ENCODE measurements at regions not wholly inside any gene's neighbourhood (a gene's known extent, or its start where the extent isn't known, plus 50 kb on each side); places are given as distances from the start of the nearest gene placed in this dataset.
A peak's percentile ranks its signal among the peaks of the same experiment; 100 is the strongest.
"Not testable (repeated sequence)": the region's sequence is repeated elsewhere in the genome, so short reads cannot be mapped to it uniquely, and the experiment has no call there.

DNA sequence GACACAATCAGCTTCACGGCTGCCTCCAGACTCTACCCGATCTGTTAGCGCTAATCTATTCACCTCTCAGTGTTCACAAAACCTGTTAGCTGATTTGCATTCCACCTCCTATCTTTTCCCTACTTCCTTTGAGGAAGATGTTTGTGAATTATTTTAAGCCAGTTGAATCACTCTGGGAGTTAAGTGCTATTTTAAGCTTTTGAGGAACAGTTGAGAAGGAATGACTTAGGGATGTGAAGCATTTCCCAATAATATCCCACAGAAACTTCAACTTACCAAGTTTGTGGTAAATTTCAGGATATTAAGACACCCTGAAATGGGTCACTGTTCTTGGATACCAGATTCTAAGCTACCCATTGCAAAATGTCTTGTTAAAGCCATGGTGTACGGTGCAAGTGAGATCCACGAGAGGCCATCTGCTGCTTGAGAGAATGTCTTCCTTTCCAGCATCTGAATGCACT, 145.2 kb upstream of the CITED2 start:
- no peaks in the 10 kb centered on the region for H3K27me3 Mint-ChIP-seq
- peak overlapping the region; percentile 63 for H3K27ac Mint-ChIP-seq
- intact Hi-C loops (cut with micrococcal nuclease) = loop anchor here (1.0 to 10.0 kb wide), 3 partner anchors 11 to 1965 kb away; no protein-coding TSS in a partner anchor
- no peak overlapping the region for H3K4me3 Mint-ChIP-seq
- CTCF ChIA-PET = interaction anchor here (1.2 kb wide), 1 partner anchor 145 kb away, joined by 4 read pairs; the partner anchor contains the start of gene CITED2
- H3K36me3 Mint-ChIP-seq = no peaks in the 10 kb centered on the region
- POLR2A ChIA-PET = interaction anchor here (2.4 kb wide), 1 partner anchor 15 kb away, joined by 8 read pairs; no protein-coding TSS in a partner anchor
- no peaks in the 10 kb centered on the region for H3K9me3 Mint-ChIP-seq
- H3K4me1 Mint-ChIP-seq (ENCODE audit: low read depth) = peaks cover 48% of the 10 kb centered on the region
- no peak for DNase-seq

DNA sequence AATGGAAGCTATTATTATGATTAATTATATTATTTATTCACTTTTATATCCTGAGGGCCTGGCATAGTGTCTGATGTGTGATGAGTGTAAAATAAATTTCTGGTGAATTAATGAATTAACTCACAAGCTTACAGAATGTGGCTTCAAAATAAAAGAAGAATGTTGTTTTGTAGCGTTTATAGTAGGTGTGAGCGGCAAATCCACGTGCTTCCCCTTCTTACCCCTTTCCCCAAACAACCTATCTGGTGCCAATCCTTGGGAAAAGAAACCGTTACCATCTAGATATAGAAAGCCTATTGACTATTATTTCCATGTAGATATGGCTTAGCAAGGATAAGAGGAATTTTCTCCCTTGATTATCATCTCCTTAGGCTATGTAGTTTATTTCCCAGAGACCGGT, 144.6 kb upstream of the CITED2 start:
- H3K9me3 Mint-ChIP-seq = no peaks in the 10 kb centered on the region
- no peaks in the 10 kb centered on the region for H3K27me3 Mint-ChIP-seq
- ChIA-PET CTCF (interaction anchor here (1.2 kb wide), 1 partner anchor 144 kb away, joined by 4 read pairs; the partner anchor contains the start of gene CITED2), POLR2A (no interaction called here)
- no peaks in the 10 kb centered on the region for H3K36me3 Mint-ChIP-seq
- peak overlapping the region; percentile 30 for H3K27ac Mint-ChIP-seq
- peaks cover 49% of the 10 kb centered on the region for H3K4me1 Mint-ChIP-seq (ENCODE audit: low read depth)
- intact Hi-C loops (cut with micrococcal nuclease) = no loop called here
- no peak for DNase-seq
- H3K4me3 Mint-ChIP-seq = no peak overlapping the region

DNA sequence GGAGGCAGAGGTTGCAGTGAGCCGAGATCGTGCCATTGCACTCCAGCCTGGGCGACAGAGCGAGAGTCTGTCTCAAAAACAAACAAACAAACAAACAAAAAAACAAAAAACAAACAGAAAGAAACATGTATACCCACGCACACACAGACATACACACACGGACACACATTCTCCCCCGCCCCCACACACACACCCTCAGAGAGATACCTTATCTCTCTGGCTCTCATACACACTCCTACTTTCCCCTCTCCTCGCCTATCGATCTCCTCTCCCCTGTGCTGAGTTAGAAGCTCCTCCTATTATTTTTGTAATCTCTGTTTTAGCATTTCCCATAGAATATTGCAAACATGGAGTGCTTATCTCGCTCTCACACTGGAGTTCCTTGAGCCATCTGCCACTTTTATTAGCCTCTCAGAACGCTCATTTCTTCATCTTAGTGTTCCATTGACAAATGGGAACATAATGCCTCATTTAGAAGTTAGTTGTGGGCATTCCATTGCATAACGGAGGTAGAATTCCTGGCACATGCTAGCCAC, 144.2 kb upstream of the CITED2 start:
- Mint-ChIP-seq H3K9me3 (no peaks in the 10 kb centered on the region), H3K4me1 (ENCODE audit: low read depth) (peaks cover 49% of the 10 kb centered on the region), H3K27ac (no peak overlapping the region), H3K4me3 (no peak overlapping the region), H3K27me3 (no peaks in the 10 kb centered on the region), H3K36me3 (no peaks in the 10 kb centered on the region)
- no peak for DNase-seq
- ChIA-PET CTCF (interaction anchor here (1.2 kb wide), 1 partner anchor 144 kb away, joined by 4 read pairs; the partner anchor contains the start of gene CITED2), POLR2A (no interaction called here)
- intact Hi-C loops (cut with micrococcal nuclease) = no loop called here

DNA sequence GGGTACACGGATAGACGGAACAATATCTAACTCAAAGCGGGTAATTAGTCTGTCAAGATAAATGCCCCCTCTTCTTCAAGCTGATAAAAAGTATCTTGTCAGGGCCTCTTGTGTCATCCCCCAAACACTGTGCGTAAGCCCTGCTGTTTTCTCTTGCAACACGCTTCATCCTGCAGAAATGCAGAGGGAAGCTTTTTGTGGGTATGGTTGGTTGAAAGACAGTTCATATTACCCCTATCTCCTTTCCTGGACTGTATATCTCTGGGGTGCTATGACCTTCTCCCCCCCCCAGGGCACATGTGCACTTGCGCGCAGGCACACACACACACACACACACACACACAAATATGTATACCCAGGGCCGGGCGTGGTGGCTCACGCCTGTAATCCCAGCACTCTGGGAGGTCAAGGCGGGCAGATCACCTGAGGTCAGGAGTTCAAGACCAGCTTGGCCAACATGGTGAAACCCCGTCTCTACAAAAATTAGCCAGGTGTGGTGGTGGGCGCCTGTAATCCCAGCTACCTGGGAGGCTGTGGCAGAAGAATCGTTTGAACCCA, 143.6 kb upstream of the CITED2 start:
- intact Hi-C loops (cut with micrococcal nuclease); H3K9me3 Mint-ChIP-seq; H3K27me3 Mint-ChIP-seq; H3K36me3 Mint-ChIP-seq; H3K4me3 Mint-ChIP-seq; CTCF ChIA-PET; DNase-seq; H3K27ac Mint-ChIP-seq: not testable (repeated sequence)
- POLR2A ChIA-PET = interaction anchor here (0.6 to 0.7 kb wide), 2 partner anchors 11 to 84 kb away, joined by 4 to 6 read pairs; no protein-coding TSS in a partner anchor
- peaks cover 48% of the 10 kb centered on the region for H3K4me1 Mint-ChIP-seq (ENCODE audit: low read depth)

DNA sequence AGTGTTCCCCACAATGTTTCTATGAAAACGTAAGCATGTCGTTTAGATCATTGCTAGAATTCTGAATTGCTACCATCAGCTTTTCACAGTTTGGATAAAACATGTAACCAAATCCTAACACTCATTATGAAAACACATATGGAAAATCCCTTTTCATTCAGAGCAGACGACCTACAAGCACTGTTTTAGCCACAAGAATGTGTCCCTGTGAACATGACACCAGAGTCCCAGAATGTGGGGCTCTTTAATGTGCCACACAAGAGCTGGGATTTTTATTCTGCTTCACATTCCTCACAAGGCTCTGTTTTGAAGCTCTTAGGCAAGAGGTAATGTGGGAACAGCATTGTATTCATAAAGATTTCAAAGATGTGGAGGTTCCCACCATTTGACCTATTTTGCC, 141.1 kb upstream of the CITED2 start:
- CTCF ChIA-PET = interaction anchor here (0.8 to 1.3 kb wide), 4 partner anchors 15 to 151 kb away, joined by 3 read pairs; no protein-coding TSS in a partner anchor
- Mint-ChIP-seq H3K27ac (peak overlapping the region; percentile 76), H3K4me3 (no peak overlapping the region), H3K27me3 (no peaks in the 10 kb centered on the region), H3K9me3 (no peaks in the 10 kb centered on the region), H3K4me1 (ENCODE audit: low read depth) (peaks cover 32% of the 10 kb centered on the region), H3K36me3 (no peaks in the 10 kb centered on the region)
- intact Hi-C loops (cut with micrococcal nuclease) = loop anchor here (1.0 to 2.0 kb wide), 3 partner anchors 15 to 1071 kb away; no protein-coding TSS in a partner anchor
- POLR2A ChIA-PET = interaction anchor here (0.8 to 1.5 kb wide), 7 partner anchors 13 to 141 kb away, joined by 3 to 11 read pairs (median 4); partner anchors contain the start of gene CITED2
- no peak for DNase-seq

DNA sequence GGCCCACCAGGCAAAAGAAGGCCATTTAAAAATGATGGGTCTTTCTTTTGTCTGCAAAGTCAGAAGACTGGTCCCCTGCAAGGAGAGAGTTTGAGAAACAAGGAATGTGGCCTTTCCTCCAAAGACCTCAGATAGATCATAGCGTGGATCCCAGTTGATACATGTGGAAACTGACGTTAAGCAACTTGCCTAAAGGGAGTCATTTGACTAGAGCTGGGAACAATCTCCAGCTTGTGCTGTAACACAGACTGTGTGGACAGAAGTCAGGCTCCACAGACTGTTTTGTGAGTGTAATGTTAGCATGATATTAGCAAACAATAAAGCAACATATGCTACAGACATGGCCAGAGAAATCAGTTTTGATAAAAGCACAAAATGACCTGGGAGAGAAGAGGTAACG, 140.4 kb upstream of the CITED2 start:
- H3K9me3 Mint-ChIP-seq = no peaks in the 10 kb centered on the region
- H3K27me3 Mint-ChIP-seq = no peaks in the 10 kb centered on the region
- intact Hi-C loops (cut with micrococcal nuclease) = loop anchor here (1.0 to 2.0 kb wide), 3 partner anchors 16 to 1072 kb away; no protein-coding TSS in a partner anchor
- CTCF ChIA-PET = interaction anchor here (0.8 to 1.3 kb wide), 4 partner anchors 16 to 150 kb away, joined by 3 read pairs; no protein-coding TSS in a partner anchor
- no peak for DNase-seq
- POLR2A ChIA-PET = interaction anchor here (0.8 to 1.5 kb wide), 7 partner anchors 13 to 140 kb away, joined by 3 to 11 read pairs (median 4); partner anchors contain the start of gene CITED2
- no peak overlapping the region for H3K4me3 Mint-ChIP-seq
- H3K36me3 Mint-ChIP-seq = no peaks in the 10 kb centered on the region
- peak overlapping the region; percentile 76 for H3K27ac Mint-ChIP-seq
- peaks cover 25% of the 10 kb centered on the region for H3K4me1 Mint-ChIP-seq (ENCODE audit: low read depth)

DNA sequence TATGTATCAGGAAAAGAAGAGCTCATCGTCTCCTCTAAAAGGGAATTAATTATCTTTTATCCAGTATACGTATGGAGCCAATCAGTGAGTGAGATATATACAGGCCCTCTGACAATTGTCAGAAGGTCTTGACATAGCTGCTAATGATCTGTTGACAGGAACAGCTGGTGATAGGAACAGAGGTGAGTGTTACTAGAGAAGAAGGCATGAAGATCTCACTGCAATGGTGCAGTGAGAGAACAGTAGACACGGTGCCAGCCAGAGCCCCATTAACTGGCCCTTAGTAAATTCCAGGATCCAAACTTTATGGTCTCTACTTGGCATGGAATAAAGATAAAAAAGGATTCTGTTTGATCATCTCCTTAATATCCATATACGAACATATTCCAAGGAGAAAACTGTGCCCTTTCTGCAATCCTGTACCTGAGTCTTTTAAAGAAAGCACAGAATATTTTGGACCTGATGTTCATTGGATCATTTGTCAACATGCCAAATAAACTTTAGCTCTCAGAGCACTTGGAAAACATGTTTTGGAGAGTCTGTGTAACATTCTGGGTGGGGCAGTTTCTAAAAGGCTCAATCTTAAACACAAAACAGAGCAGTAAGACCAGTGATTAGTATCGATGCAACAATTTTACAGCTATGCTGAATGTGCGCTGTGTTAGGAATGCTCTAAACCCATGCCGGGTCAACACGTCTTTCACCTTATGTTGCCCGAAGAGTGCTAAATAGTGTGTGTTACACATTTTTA, 135.8 kb upstream of the CITED2 start:
- H3K9me3 Mint-ChIP-seq = no peaks in the 10 kb centered on the region
- no peaks in the 10 kb centered on the region for H3K27me3 Mint-ChIP-seq
- ChIA-PET CTCF (no interaction called here), POLR2A (no interaction called here)
- H3K27ac Mint-ChIP-seq = no peak overlapping the region
- no peak overlapping the region for H3K4me3 Mint-ChIP-seq
- DNase-seq = no peak
- peaks cover 8% of the 10 kb centered on the region for H3K4me1 Mint-ChIP-seq (ENCODE audit: low read depth)
- intact Hi-C loops (cut with micrococcal nuclease) = no loop called here
- H3K36me3 Mint-ChIP-seq = no peaks in the 10 kb centered on the region

DNA sequence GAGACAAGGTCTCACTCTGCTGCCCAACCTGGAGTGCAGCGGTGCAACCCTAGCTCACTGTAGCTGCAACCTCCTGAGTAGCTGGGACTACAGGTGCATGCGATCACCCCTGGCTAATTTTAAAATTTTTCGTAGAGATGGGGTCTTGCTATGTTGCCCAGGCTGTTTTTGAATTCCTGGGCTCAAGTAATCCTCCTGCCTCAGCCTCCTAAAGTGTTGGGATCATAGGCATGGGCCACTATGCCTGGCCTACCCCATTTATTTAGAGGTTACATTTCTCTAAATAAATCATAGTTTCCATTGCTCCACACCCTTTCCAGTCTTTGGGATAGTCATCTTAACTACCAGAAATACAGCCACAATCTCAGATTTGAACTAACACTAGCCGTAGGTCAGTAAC, 134.7 kb upstream of the CITED2 start:
- Mint-ChIP-seq H3K4me1 (ENCODE audit: low read depth) (no peaks in the 10 kb centered on the region), H3K4me3 (no peak overlapping the region), H3K36me3 (no peaks in the 10 kb centered on the region), H3K27ac (no peak overlapping the region), H3K9me3 (no peaks in the 10 kb centered on the region), H3K27me3 (no peaks in the 10 kb centered on the region)
- no peak for DNase-seq
- ChIA-PET POLR2A (no interaction called here), CTCF (no interaction called here)
- intact Hi-C loops (cut with micrococcal nuclease) = no loop called here

DNA sequence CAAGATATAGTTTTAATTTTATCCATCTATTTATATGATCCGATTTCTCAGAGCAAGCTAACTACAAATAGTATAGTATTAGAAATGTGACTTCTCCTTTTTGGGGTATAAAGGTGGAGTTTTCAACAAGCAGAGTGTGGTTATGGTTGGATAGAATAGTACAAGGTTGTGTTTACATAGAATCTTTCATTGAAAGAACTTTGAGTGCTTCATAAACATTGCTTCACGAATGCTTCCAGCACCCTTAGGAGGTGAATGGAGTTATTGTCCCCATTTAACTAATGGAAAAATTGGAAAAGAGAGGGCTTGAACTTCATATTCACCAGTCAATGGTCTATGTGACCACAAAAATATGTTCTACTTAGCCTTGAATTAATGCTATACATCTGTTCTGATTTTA, 134.1 kb upstream of the CITED2 start:
- no peak overlapping the region for H3K4me3 Mint-ChIP-seq
- H3K27ac Mint-ChIP-seq = no peak overlapping the region
- ChIA-PET POLR2A (no interaction called here), CTCF (interaction anchor here (0.9 kb wide), 1 partner anchor 40 kb away, joined by 3 read pairs; no protein-coding TSS in a partner anchor)
- H3K4me1 Mint-ChIP-seq (ENCODE audit: low read depth) = no peaks in the 10 kb centered on the region
- H3K27me3 Mint-ChIP-seq = no peaks in the 10 kb centered on the region
- intact Hi-C loops (cut with micrococcal nuclease) = no loop called here
- no peaks in the 10 kb centered on the region for H3K36me3 Mint-ChIP-seq
- no peak for DNase-seq
- H3K9me3 Mint-ChIP-seq = no peaks in the 10 kb centered on the region

DNA sequence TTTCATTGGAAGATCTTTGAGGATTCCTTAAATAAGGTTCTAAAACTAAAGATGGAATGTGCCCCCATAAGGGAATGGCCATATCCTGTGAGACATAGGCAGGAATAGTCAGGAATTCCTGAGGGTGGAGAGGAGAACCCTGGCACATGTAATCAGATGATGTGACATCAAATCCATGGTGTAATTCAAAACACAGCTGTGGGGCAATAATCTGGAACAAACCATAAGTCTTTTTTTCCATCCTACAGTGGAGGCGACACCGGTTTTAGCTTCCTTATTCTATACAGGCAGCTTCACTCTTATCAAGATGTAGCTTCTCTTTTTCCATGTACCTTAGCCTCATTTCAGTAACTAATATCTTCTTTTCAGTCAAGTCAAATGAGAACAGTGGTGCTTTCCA, 133.6 kb upstream of the CITED2 start:
- H3K9me3 Mint-ChIP-seq = no peaks in the 10 kb centered on the region
- no peaks in the 10 kb centered on the region for H3K4me1 Mint-ChIP-seq (ENCODE audit: low read depth)

DNA sequence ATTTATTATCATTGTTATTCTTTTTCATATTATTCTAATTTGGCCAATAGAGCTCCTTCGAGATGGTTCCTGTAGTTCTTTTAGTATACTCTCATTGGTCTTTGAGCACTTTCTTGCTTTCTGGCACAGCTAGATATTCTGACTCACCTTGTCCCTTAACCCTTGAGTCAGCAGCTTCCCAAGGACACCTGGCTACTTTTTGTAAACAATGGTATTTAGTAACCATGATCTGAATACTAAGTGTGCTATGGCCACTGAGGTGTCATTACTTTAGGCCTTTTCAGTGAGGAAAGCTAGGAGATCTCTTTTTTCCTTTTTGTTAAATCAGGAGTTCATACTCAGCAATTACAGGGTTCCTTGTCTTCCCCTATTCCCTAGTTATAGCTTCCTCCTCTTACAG, 126.5 kb upstream of the CITED2 start:
- intact Hi-C loops (cut with micrococcal nuclease) = no loop called here
- Mint-ChIP-seq H3K4me3 (no peak overlapping the region), H3K4me1 (ENCODE audit: low read depth) (no peaks in the 10 kb centered on the region), H3K9me3 (no peaks in the 10 kb centered on the region), H3K36me3 (no peaks in the 10 kb centered on the region), H3K27ac (no peak overlapping the region), H3K27me3 (no peaks in the 10 kb centered on the region)
- ChIA-PET CTCF (no interaction called here), POLR2A (no interaction called here)
- DNase-seq = no peak

More for the DNA sequence above, 133.6 kb upstream of the CITED2 start:
- intact Hi-C loops (cut with micrococcal nuclease) = no loop called here
- POLR2A ChIA-PET = no interaction called here
- CTCF ChIA-PET = interaction anchor here (0.9 kb wide), 1 partner anchor 41 kb away, joined by 3 read pairs; no protein-coding TSS in a partner anchor
- Mint-ChIP-seq H3K4me3 (no peak overlapping the region), H3K36me3 (no peaks in the 10 kb centered on the region), H3K27me3 (no peaks in the 10 kb centered on the region), H3K27ac (no peak overlapping the region)
- DNase-seq = no peak

DNA sequence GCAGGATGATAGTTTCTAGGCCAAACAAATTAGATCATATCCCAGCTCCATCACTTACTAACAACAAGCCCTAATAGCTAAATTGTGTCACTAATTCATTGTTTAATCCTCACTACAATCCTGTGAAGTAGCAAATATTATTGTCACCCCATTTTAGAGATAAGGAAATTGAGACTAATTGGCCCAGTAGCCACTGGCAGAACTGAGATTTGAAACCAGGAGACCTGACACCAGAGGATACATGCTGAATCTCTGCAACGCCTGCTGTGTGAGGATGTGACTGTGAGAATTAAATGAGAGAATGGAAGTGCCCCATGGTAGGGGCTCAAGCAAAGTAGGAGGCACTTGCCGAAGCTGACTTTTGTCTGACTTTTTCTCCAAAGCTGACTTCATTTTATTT, 124.3 kb upstream of the CITED2 start:
- intact Hi-C loops (cut with micrococcal nuclease) = no loop called here
- Mint-ChIP-seq H3K4me3 (no peak overlapping the region), H3K9me3 (no peaks in the 10 kb centered on the region), H3K4me1 (ENCODE audit: low read depth) (no peaks in the 10 kb centered on the region), H3K36me3 (no peaks in the 10 kb centered on the region), H3K27ac (no peak overlapping the region), H3K27me3 (no peaks in the 10 kb centered on the region)
- CTCF ChIA-PET = no interaction called here
- POLR2A ChIA-PET = interaction anchor here (0.5 kb wide), 1 partner anchor 257 kb away, joined by 3 read pairs; no protein-coding TSS in a partner anchor
- DNase-seq = no peak
